ENCODE measurements at regions not wholly inside any gene's neighbourhood (a gene's known extent, or its start where the extent isn't known, plus 50 kb on each side); places are given as distances from the start of the nearest gene placed in this dataset.

GRCh38 chr19:30086916-30087315 is 144.9 kb downstream of the URI1 start (continued):
- TF ChIP-seq SP2 (IDR thresholded peaks at IDR 0.05; ENCODE audit: low read length) (no peak), HDAC6 (IDR thresholded peaks at IDR 0.05; ENCODE audit: low read depth, low read length) (no peak), POLR2A (IDR thresholded peaks at IDR 0.05; ENCODE audit: control extremely low read depth in 1 of 2, low read depth in 2 of 2, low read length in 2 of 2) (no peak), SIX5 (IDR thresholded peaks at IDR 0.05; ENCODE audit: low read depth, low read length) (no peak), JUN (IDR thresholded peaks at IDR 0.05; ENCODE audit: low read depth, low read length) (no peak)

Measured in H1 (cell line).